ENCODE measurements at regions not wholly inside any gene's neighbourhood (a gene's known extent, or its start where the extent isn't known, plus 50 kb on each side); places are given as distances from the start of the nearest gene placed in this dataset.
"Not testable (repeated sequence)": the region's sequence is repeated elsewhere in the genome, so short reads cannot be mapped to it uniquely, and the experiment has no call there.

- DNase-seq (ENCODE audit: low spot score) (no peak), FAIRE-seq (no peak)
These were observed 84.7 kb upstream of the GPR141 start for GRCh38 chr7:37598824-37599223.

GRCh38 chr7:37601321-37601720 is 82.2 kb upstream of the GPR141 start:
- no peak for FAIRE-seq
- DNase-seq (ENCODE audit: low spot score), result no peak

DNA sequence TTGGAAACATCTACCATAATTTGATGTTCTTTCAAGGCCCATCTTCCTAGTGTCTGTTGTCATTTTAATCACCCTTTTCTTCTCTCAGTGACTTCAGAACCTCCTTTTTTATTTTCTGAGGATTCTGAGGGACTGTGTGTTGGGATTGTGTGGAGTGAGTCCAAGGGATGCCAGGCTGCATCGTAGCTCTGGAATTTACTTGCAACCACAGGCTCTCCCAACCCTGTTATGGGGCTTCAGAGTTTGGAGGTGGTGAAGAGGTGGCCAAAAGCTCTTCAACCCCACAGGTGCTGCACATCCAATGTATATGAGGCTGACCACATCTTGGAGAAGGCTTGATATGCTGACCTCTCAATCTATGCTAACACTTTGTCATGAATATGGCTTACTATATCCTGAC is 79.5 kb upstream of the GPR141 start:
- FAIRE-seq, result no peak
- no peak for DNase-seq (ENCODE audit: low spot score)

DNA sequence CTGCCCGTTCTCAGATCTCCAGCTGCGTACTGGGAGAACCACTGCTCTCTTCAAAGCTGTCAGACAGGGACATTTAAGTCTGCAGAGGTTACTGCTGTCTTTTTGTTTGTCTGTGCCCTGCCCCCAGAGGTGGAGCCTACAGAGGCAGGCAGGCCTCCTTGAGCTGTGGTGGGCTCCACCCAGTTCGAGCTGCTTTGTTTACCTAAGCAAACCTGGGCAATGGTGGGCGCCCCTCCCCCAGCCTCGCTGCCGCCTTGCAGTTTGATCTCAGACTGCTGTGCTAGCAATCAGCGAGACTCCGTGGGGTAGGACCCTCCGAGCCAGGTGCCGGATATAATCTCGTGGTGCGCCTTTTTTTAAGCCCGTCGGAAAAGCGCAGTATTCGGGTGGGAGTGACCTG is 66.2 kb upstream of the GPR141 start:
- not testable (repeated sequence) for FAIRE-seq; DNase-seq (ENCODE audit: low spot score)

GRCh38 chr7:37633048-37633447 is 50.5 kb upstream of the GPR141 start:
- DNase-seq (ENCODE audit: low spot score), result no peak
- FAIRE-seq, result no peak
